Testis (tissue), 2 donors: ENCODE measurements at regions not wholly inside any gene's neighbourhood (a gene's known extent, or its start where the extent isn't known, plus 50 kb on each side); places are given as distances from the start of the nearest gene placed in this dataset.

Experiments
- DNase-seq: peaks from one replicate; pipeline ENCODE4 v3.0.0-alpha.2; 2019
- H3K27ac ChIP-seq, 2 donors: fragments of 200-600 bp; sonication (generic); one replicate each; pipeline ENCODE4 v1.5.1; 2019
- H3K27me3 ChIP-seq: fragments of 200-600 bp; sonication (generic); one replicate; pipeline ENCODE4 v1.5.1; 2019
- H3K36me3 ChIP-seq: fragments of 200-600 bp; sonication (generic); one replicate; pipeline ENCODE4 v1.5.1; 2017; ENCODE audit warnings: low read depth; ENCODE audit errors: missing control alignments
- H3K4me1 ChIP-seq: fragments of 200-600 bp; sonication (generic); one replicate; pipeline ENCODE4 v1.5.1; 2019
- H3K4me3 ChIP-seq, 2 donors: fragments of 200-600 bp; sonication (generic); one replicate each; pipeline ENCODE4 v1.5.1; 2017 to 2019
- H3K9me3 ChIP-seq: fragments of 200-600 bp; sonication (generic); one replicate; pipeline ENCODE4 v1.5.1; 2017
- CTCF ChIP-seq, 3 experiments: fragments of 450-650 bp in 2 of 3; fragments of 200-600 bp in 1 of 3; sonication (generic) in 1 of 3; IDR thresholded peaks; one replicate each; pipeline ENCODE4 v1.5.1; 2016 to 2019; ENCODE audit warnings: antibody characterized with exemption in 3 of 3, mild to moderate bottlenecking in 2 of 3, moderate library complexity in 1 of 3
- POLR2A ChIP-seq: fragments of 450-650 bp; IDR thresholded peaks from one replicate; pipeline ENCODE4 v1.6.1; 2017; ENCODE audit warnings: antibody characterized with exemption, mild to moderate bottlenecking, moderate library complexity
- WGBS, 2 donors: methylation state at CpG; one replicate each; pipeline ENCODE4 v1.1.5; 2018; 5-methylcytosine and 5-hydroxymethylcytosine counted together
- intact Hi-C: fragments of 100-400 bp; cut with DNase I; formaldehyde crosslinking; loops from one replicate; pipeline ENCODE4 v1.15.1; 2023; ENCODE audit warnings: low total_unique reads
- small RNA-seq, 2 donors: library from RNA; depleted of rRNA; stranded (forward); fragments of <200 nt; gene quantifications; one replicate each; pipeline ENCODE3, GENCODE V24; 2016

GRCh38 chr1:228684607-228685006 is 50.7 kb upstream of the RHOU start:
- Histone ChIP-seq H3K4me3 (no peak overlapping the region), H3K27me3 (no peaks in the 10 kb centered on the region), H3K9me3 (no peaks in the 10 kb centered on the region), H3K4me1 (peaks cover 4% of the 10 kb centered on the region), H3K36me3 (no peaks in the 10 kb centered on the region), H3K27ac (peak overlapping the region; percentile 3 to 7)
- WGBS, 2 donors, result 45 to 54% methylated on average over 7 of the region's 7 CpGs
- peak; percentile 29 for DNase-seq
- intact Hi-C loops, result no loop called here
- TF ChIP-seq POLR2A (no peak), CTCF (IDR thresholded peaks at IDR 0.05) (no peak)

GRCh38 chr1:228685081-228685660 is 50.1 kb upstream of the RHOU start:
- intact Hi-C loops, result no loop called here
- peak overlapping the region; percentile 3 to 7 for H3K27ac ChIP-seq

More at GRCh38 chr1:228685081-228685660, 50.1 kb upstream of the RHOU start:
- 67 to 74% methylated on average over 1 of the region's 1 CpG for WGBS, 2 donors
- H3K36me3 ChIP-seq, result no peaks in the 10 kb centered on the region
- H3K4me3 ChIP-seq, result no peak overlapping the region
- H3K9me3 ChIP-seq, result no peaks in the 10 kb centered on the region
- peaks cover 4% of the 10 kb centered on the region for H3K4me1 ChIP-seq
- no peaks in the 10 kb centered on the region for H3K27me3 ChIP-seq
- no peak for DNase-seq
- TF ChIP-seq POLR2A (no peak), CTCF (IDR thresholded peaks at IDR 0.05) (no peak)

Small RNA genes lying in the stretch of these regions (small RNA-seq; reads per million reads assigned to genes)
- gene RF00432 (0 reads per million in 2 donors), gene RNA5S10 (0 reads per million in 2 donors), gene RNA5S11 (0 reads per million in 2 donors), gene RNA5S12 (0 reads per million in 2 donors), gene RNA5S13 (0 reads per million in 2 donors), gene RNA5S14 (0 reads per million in 2 donors), gene RNA5S15 (0 reads per million in 2 donors), gene RNA5S16 (0 reads per million in 2 donors), gene RNA5S17 (0 reads per million in 2 donors), gene RNA5S2 (0 reads per million in 2 donors), gene RNA5S3 (0 reads per million in 2 donors), gene RNA5S4 (0 reads per million in 2 donors), gene RNA5S5 (0 reads per million in 2 donors), gene RNA5S6 (0 reads per million in 2 donors), gene RNA5S7 (0 reads per million in 2 donors), gene RNA5S8 (0 reads per million in 2 donors), gene RNA5S9 (0 reads per million in 2 donors), gene RNA5SP18 (0 reads per million in 2 donors)
